Kidney (tissue), 13 donors: ENCODE measurements at regions not wholly inside any gene's neighbourhood (a gene's known extent, or its start where the extent isn't known, plus 50 kb on each side); places are given as distances from the start of the nearest gene placed in this dataset.

Experiments
- DNase-seq, 5 donors: peaks; one replicate each; pipeline ENCODE4 v3.0.0-alpha.2; 2013 to 2020
- FAIRE-seq: peaks from 2 replicates; lab custom pipeline; 2012; peaks lifted over from hg19 to GRCh38; lab: Jason Lieb, UNC
- H3K27ac ChIP-seq, 2 donors: one replicate each; pipeline ENCODE4 v1.7.0; 2013; ENCODE audit warnings: low read depth in 2 of 2, low read length in 2 of 2, inconsistent platforms in 1 of 2
- H3K27me3 ChIP-seq: one replicate; pipeline ENCODE4 v1.7.1; 2013; ENCODE audit warnings: low read length, inconsistent platforms; ENCODE audit not compliant: control insufficient read depth, insufficient read depth
- H3K36me3 ChIP-seq, 3 donors: one replicate each; pipeline versions ENCODE4 v1.7.0 to v1.7.1; 2013; ENCODE audit warnings: low read length in 3 of 3, control low read depth in 1 of 3, inconsistent platforms in 1 of 3; ENCODE audit not compliant: insufficient read depth in 3 of 3, control insufficient read depth in 2 of 3
- H3K4me1 ChIP-seq, 3 donors: one replicate each; pipeline versions ENCODE4 v1.7.0 to v1.7.1; 2013; ENCODE audit warnings: low read length in 3 of 3, inconsistent platforms in 1 of 3, low read depth in 1 of 3; ENCODE audit not compliant: control insufficient read depth in 2 of 3, insufficient read depth in 2 of 3
- H3K4me3 ChIP-seq, 3 donors: one replicate each; pipeline versions ENCODE4 v1.7.0 to v1.8.1; 2013; ENCODE audit warnings: low read length in 3 of 3, control low read depth in 1 of 3, inconsistent platforms in 1 of 3
- H3K9ac ChIP-seq, 3 donors: one replicate each; pipeline versions ENCODE4 v1.7.0 to v1.7.1; 2013; ENCODE audit warnings: low read length in 3 of 3, control low read depth in 1 of 3, inconsistent platforms in 1 of 3
- H3K9me3 ChIP-seq, 3 donors: one replicate each; pipeline versions ENCODE4 v1.7.0 to v1.7.1; 2013; ENCODE audit warnings: low read length in 3 of 3, control low read depth in 1 of 3, inconsistent platforms in 1 of 3; ENCODE audit not compliant: control insufficient read depth in 2 of 3, insufficient read depth in 1 of 3
- intact Hi-C: fragments of 100-400 bp; cut with DNase I; formaldehyde crosslinking; loops from one replicate; pipeline ENCODE4 v1.11.1; 2022
- TF ChIP-seq, protein P1 (sequence below): IDR thresholded peaks from 3 replicates; pipeline ENCODE4 v1.5.1; 2012; ENCODE audit warnings: mild to moderate bottlenecking, moderate library complexity, borderline replicate concordance; ENCODE audit not compliant: insufficient read depth; ENCODE audit errors: extremely low read depth
- donor health status: control.
- donor health status: control.
- donor health status: control.
- donor health status: control.
- donor health status: control.
- donor health status: DM: yes; HTN: yes; CAD: no.
- donor health status: Normal renal cell carcinoma (clear cell type).

DNA sequence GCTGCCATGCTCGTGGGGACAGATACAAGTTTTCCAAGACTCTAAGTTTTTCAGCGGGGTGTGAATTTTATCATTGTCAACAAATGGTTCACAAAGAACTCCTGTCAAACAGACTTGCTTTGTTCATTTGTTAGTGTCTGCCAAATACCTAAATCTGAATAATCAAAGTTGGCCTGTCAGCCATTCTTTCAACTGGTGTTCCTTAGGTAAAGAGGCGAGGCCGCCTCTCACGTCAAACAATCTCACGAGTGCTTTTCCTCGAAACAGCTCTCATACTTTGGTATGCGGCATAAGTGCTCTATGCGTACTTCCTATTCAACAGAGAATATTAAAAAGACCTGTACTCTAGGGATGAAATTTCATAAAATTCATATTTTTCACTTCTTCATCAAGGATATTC is 51.4 kb upstream of the KANK4 start:
- intact Hi-C loops = no loop called here
- DNase-seq (no peak), FAIRE-seq (no peak)
- Histone ChIP-seq H3K9me3 (no peaks in the 10 kb centered on the region), H3K27ac (no peak overlapping the region), H3K4me3 (no peak overlapping the region), H3K9ac (no peak overlapping the region), H3K27me3 (no peaks in the 10 kb centered on the region), H3K36me3 (no peaks in the 10 kb centered on the region), H3K4me1 (no peaks in the 10 kb centered on the region)
- TF ChIP-seq, protein P1, sequence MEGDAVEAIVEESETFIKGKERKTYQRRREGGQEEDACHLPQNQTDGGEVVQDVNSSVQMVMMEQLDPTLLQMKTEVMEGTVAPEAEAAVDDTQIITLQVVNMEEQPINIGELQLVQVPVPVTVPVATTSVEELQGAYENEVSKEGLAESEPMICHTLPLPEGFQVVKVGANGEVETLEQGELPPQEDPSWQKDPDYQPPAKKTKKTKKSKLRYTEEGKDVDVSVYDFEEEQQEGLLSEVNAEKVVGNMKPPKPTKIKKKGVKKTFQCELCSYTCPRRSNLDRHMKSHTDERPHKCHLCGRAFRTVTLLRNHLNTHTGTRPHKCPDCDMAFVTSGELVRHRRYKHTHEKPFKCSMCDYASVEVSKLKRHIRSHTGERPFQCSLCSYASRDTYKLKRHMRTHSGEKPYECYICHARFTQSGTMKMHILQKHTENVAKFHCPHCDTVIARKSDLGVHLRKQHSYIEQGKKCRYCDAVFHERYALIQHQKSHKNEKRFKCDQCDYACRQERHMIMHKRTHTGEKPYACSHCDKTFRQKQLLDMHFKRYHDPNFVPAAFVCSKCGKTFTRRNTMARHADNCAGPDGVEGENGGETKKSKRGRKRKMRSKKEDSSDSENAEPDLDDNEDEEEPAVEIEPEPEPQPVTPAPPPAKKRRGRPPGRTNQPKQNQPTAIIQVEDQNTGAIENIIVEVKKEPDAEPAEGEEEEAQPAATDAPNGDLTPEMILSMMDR = no peak

- no peaks in the 10 kb centered on the region for H3K9me3 ChIP-seq
- no peaks in the 10 kb centered on the region for H3K36me3 ChIP-seq
- H3K9ac ChIP-seq = no peak overlapping the region
- no peak overlapping the region for H3K27ac ChIP-seq
- FAIRE-seq (no peak), DNase-seq (no peak)
- intact Hi-C loops = no loop called here
- TF ChIP-seq, protein P1 = no peak
- H3K4me1 ChIP-seq = no peaks in the 10 kb centered on the region
- no peak overlapping the region for H3K4me3 ChIP-seq
- no peaks in the 10 kb centered on the region for H3K27me3 ChIP-seq
Measured at GRCh38 chr1:62371375-62371774, 52.1 kb upstream of the KANK4 start.

DNA sequence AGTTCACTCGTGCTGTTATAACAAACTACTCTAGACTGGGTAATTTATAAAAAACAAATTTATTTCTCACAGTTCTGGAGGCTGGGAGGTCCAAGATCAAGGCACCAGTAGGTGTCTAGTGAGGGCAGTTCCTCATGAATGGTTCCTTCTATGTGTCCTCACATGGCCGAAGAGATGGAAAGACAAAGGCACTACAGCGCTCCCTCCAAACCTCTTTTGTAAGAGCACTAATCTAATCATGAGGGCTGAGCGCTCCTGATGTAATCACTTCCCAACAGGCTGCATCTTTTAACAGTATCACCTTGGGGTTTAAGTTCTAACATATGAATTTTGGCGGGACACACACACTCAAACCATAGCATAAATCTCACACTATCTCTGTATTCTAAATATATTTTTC is 54.0 kb upstream of the KANK4 start:
- Histone ChIP-seq H3K9me3 (no peaks in the 10 kb centered on the region), H3K9ac (no peak overlapping the region), H3K4me1 (no peaks in the 10 kb centered on the region), H3K4me3 (no peak overlapping the region), H3K27ac (no peak overlapping the region), H3K36me3 (no peaks in the 10 kb centered on the region), H3K27me3 (no peaks in the 10 kb centered on the region)
- TF ChIP-seq, protein P1 = no peak
- FAIRE-seq = no peak
- DNase-seq = no peak
- intact Hi-C loops = no loop called here

DNA sequence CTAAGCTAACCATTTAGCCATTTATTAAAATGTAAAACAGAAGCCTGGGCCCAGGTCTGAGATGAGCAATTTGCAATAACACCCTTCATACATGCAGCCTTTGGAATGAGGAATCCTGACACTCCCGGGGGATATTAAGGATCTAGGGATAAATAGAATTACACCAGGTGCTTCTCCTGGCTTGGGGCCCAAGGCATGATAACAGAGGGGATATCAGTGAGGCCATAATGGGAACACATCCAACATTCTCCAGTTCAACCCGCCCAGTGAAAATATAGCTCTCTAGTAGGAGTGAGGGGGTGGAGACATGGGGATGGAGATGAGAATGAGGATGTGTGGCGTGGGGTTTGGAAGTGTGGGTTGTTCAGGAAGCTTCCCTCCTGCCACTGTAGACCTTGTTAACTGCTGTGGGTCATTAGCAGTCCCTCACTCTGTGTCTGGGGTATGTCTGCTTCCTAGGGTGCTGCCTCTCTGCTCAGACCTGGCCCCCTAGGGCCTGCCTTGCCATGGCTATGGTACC is 57.9 kb upstream of the KANK4 start:
- Histone ChIP-seq H3K4me3 (no peak overlapping the region), H3K4me1 (no peaks in the 10 kb centered on the region), H3K27me3 (no peaks in the 10 kb centered on the region), H3K36me3 (no peaks in the 10 kb centered on the region), H3K27ac (no peak overlapping the region), H3K9me3 (no peaks in the 10 kb centered on the region), H3K9ac (no peak overlapping the region)
- DNase-seq (no peak), FAIRE-seq (no peak)
- intact Hi-C loops = no loop called here
- TF ChIP-seq, protein P1 = no peak
